Esophagus squamous epithelium (tissue), 4 donors: ENCODE measurements at regions not wholly inside any gene's neighbourhood (a gene's known extent, or its start where the extent isn't known, plus 50 kb on each side); places are given as distances from the start of the nearest gene placed in this dataset.

Source experiments
- CTCF ChIP-seq, 6 experiments: fragments of 450-650 bp in 4 of 6; fragments of 200-600 bp in 2 of 6; sonication (generic) in 2 of 6; IDR thresholded peaks; one replicate each; pipeline ENCODE4 v1.5.1; 2016 to 2019; ENCODE audit warnings: antibody characterized with exemption in 6 of 6, mild to moderate bottlenecking in 4 of 6, moderate library complexity in 4 of 6
- POLR2A ChIP-seq, 4 donors: fragments of 450-650 bp; IDR thresholded peaks; one replicate each; pipeline ENCODE4 v1.6.1; 2017; ENCODE audit warnings: antibody characterized with exemption in 4 of 4, mild to moderate bottlenecking in 4 of 4, moderate library complexity in 3 of 4

- TF ChIP-seq CTCF (IDR thresholded peaks at IDR 0.05) (no peak), POLR2A (IDR thresholded peaks at IDR 0.05) (no peak)
Observed at GRCh38 chr4:54548098-54548620, 109.6 kb upstream of the KIT start.
